HFFc6 (cell line): ENCODE measurements at regions not wholly inside any gene's neighbourhood (a gene's known extent, or its start where the extent isn't known, plus 50 kb on each side); places are given as distances from the start of the nearest gene placed in this dataset.

ENCODE experiments used
- DNase-seq: peaks from one replicate; pipeline ENCODE4 v3.0.0-alpha.2; 2018
- H3K27ac Mint-ChIP-seq: 2 replicates; pipeline ENCODE4 v1.8.0; 2020; ENCODE audit warnings: mild to moderate bottlenecking, mixed read lengths
- H3K27me3 Mint-ChIP-seq: 2 replicates; pipeline ENCODE4 v1.8.0; 2021; ENCODE audit warnings: mild to moderate bottlenecking, moderate library complexity, mixed read lengths; ENCODE audit not compliant: insufficient read depth
- H3K36me3 Mint-ChIP-seq: 2 replicates; pipeline ENCODE4 v1.8.0; 2021; ENCODE audit warnings: low read depth, mixed read lengths
- H3K4me1 Mint-ChIP-seq: 2 replicates; pipeline ENCODE4 v1.8.0; 2020; ENCODE audit warnings: low read depth, mixed read lengths
- H3K4me3 Mint-ChIP-seq: 2 replicates; pipeline ENCODE4 v1.8.0; 2020; ENCODE audit warnings: mild to moderate bottlenecking, moderate library complexity, mixed read lengths
- H3K9me3 Mint-ChIP-seq: 2 replicates; pipeline ENCODE4 v1.8.0; 2020; ENCODE audit warnings: mild to moderate bottlenecking, mixed read lengths
- TF ChIP-seq, protein P1 (sequence below): fragments of 200-600 bp; sonication (generic); IDR thresholded peaks from 2 replicates; pipeline ENCODE4 v1.5.0; 2021; ENCODE audit warnings: antibody characterized with exemption, mild to moderate bottlenecking

DNA sequence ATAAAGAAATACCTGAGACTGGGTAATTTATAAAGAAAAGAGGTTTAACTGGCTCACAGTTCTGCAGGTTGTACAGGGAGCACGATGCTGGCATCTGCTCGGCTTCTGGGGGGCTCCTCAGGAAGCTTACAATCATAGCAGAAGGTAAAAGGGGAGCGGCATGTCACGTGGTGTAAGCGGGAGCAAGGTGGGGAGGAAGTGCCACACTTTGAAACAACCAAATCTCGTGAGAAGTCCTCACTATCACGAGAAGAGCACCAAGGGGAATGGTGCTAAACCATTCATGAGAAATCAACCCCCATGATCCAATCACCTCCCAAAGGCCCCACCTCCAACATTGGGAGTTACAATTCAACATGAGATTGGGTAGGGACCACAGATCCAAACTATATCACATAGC is 67.7 kb downstream of the AKR1B1 start:
- H3K4me3 Mint-ChIP-seq, result no peak overlapping the region
- H3K27ac Mint-ChIP-seq, result no peak overlapping the region
- H3K4me1 Mint-ChIP-seq, result peaks cover 6% of the 10 kb centered on the region
- H3K9me3 Mint-ChIP-seq, result peaks cover 4% of the 10 kb centered on the region
- TF ChIP-seq, protein P1, sequence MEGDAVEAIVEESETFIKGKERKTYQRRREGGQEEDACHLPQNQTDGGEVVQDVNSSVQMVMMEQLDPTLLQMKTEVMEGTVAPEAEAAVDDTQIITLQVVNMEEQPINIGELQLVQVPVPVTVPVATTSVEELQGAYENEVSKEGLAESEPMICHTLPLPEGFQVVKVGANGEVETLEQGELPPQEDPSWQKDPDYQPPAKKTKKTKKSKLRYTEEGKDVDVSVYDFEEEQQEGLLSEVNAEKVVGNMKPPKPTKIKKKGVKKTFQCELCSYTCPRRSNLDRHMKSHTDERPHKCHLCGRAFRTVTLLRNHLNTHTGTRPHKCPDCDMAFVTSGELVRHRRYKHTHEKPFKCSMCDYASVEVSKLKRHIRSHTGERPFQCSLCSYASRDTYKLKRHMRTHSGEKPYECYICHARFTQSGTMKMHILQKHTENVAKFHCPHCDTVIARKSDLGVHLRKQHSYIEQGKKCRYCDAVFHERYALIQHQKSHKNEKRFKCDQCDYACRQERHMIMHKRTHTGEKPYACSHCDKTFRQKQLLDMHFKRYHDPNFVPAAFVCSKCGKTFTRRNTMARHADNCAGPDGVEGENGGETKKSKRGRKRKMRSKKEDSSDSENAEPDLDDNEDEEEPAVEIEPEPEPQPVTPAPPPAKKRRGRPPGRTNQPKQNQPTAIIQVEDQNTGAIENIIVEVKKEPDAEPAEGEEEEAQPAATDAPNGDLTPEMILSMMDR, result no peak
- no peak for DNase-seq
- H3K27me3 Mint-ChIP-seq, result peaks cover 14% of the 10 kb centered on the region
- H3K36me3 Mint-ChIP-seq, result peaks cover 5% of the 10 kb centered on the region; the same call in 1 of the 2 replicates

DNA sequence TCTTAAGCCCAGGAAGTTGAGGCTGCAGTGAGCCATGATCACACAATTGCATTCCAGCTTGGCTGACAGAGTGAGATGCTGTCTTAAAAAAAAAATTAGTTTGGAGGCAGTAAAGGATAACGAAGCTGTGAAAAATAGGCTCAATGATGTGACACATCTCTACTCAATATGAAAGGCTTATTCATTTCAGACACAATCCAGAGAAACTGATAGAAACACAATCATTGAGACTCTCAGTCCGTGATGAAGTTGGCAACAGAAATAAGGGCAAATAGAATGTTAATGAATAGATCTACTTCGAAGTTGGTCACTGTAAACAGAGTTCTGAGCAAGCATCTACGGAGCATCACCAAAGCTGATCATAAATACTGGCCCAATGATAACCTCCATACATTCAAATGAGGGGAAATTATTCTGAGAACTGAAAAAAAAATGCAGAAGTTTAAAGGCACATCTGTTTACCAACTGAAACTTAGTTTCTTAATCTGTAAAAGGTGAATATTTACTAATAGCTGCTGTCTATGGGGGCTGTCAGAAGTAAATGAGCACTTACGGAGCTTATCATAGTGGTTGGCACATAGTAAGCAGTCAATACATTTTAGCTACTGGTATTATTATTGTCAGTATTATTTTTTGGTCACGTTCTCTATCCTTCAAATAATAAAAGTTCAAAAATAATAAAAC is 70.4 kb downstream of the AKR1B1 start:
- H3K9me3 Mint-ChIP-seq, result peaks cover 6% of the 10 kb centered on the region
- H3K4me3 Mint-ChIP-seq, result no peak overlapping the region
- no peak overlapping the region for H3K27ac Mint-ChIP-seq
- H3K27me3 Mint-ChIP-seq, result peaks cover 15% of the 10 kb centered on the region
- DNase-seq, result no peak
- H3K36me3 Mint-ChIP-seq, result peaks cover 7% of the 10 kb centered on the region; the same call in 1 of the 2 replicates
- no peaks in the 10 kb centered on the region for H3K4me1 Mint-ChIP-seq
- TF ChIP-seq, protein P1, result no peak

DNA sequence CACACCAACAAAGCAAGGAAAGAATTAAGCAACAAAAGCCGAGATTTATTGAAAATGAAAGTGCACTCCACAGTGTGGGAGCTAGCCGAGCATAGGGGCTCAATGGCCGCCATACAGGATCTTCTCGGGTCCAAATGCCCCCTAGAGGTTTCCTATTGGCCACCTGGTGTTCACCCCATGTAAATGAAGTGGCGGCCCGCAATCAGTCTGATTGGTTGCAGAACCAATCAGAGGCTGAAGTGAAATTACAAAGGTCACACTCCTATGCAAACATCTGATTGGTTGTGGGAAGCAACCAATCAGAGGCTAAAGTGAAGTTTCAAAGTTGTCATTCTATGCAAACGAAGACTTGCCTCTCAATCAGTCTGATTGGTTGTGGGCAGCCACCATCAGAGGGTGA is 61.8 kb upstream of the SLC35B4 start:
- Mint-ChIP-seq H3K27me3 (peaks cover 16% of the 10 kb centered on the region; the same call in 1 of the 2 replicates), H3K27ac (no peak overlapping the region), H3K4me3 (peak overlapping the region; percentile 53), H3K36me3 (no peaks in the 10 kb centered on the region), H3K9me3 (no peaks in the 10 kb centered on the region), H3K4me1 (no peaks in the 10 kb centered on the region; the same call in 1 of the 2 replicates)
- TF ChIP-seq, protein P1, result peak; percentile 40; the same call in 1 of the 2 replicates
- DNase-seq, result no peak

DNA sequence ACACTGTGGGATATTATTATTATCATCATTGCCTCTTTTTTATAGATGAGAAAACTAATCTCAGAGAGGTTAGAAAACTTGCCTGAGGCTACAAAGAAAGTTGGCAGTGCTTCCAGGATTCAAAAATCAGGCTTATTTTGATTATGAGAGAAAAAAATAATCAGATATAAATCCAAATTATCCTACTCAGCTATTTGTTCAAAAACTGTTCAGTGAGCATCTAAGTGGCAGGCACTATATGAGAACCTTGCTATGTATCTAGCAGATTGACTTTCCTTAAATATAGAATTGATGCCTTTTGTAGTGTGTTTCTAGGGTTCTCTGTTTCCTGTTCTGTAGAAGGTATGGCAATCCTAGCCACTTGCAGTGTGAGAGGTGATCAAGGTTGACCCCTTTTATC is 60.0 kb upstream of the SLC35B4 start:
- DNase-seq, result no peak
- Mint-ChIP-seq H3K9me3 (no peaks in the 10 kb centered on the region), H3K27ac (no peak overlapping the region), H3K27me3 (peaks cover 19% of the 10 kb centered on the region; the same call in 1 of the 2 replicates), H3K4me1 (no peaks in the 10 kb centered on the region; the same call in 1 of the 2 replicates), H3K4me3 (no peak overlapping the region), H3K36me3 (no peaks in the 10 kb centered on the region)
- TF ChIP-seq, protein P1, result no peak

DNA sequence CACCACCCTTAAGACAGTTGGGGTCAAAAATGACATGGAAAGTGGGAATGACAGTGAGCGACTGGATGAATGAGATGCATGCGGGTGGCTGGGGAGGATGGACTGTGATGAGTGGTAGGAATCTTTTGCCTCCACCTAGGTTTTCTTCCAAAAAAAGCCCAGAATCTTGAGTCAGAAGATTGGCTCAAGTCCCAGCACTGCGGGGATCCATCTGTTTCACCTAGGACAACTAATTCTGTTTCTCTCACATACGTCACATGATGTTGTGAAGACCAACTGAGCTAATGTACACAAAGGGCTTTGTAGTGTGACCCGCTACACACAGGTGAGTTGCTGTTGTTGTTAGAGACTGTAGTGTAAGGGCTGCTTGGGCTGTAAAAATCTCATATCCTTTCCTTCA is 58.5 kb upstream of the SLC35B4 start:
- Mint-ChIP-seq H3K9me3 (no peaks in the 10 kb centered on the region), H3K4me3 (no peak overlapping the region), H3K27ac (no peak overlapping the region), H3K4me1 (no peaks in the 10 kb centered on the region; the same call in 1 of the 2 replicates), H3K36me3 (no peaks in the 10 kb centered on the region), H3K27me3 (peaks cover 17% of the 10 kb centered on the region; the same call in 1 of the 2 replicates)
- TF ChIP-seq, protein P1, result no peak
- no peak for DNase-seq
